Endodermal cell (in vitro differentiated cells): ENCODE measurements at regions not wholly inside any gene's neighbourhood (a gene's known extent, or its start where the extent isn't known, plus 50 kb on each side); places are given as distances from the start of the nearest gene placed in this dataset.
"Not testable (repeated sequence)": the region's sequence is repeated elsewhere in the genome, so short reads cannot be mapped to it uniquely, and the experiment has no call there.

ENCODE experiments used
- DNase-seq: peaks from one replicate; pipeline ENCODE4 v3.0.0-alpha.2; 2017
- H3K27ac ChIP-seq: 2 replicates; pipeline ENCODE4 v1.5.1; 2013; ENCODE audit warnings: mild to moderate bottlenecking, low read depth, low read length, moderate library complexity
- H3K27me3 ChIP-seq: 2 replicates; pipeline ENCODE4 v1.6.1; 2013; ENCODE audit warnings: mild to moderate bottlenecking, low read length, moderate library complexity; ENCODE audit not compliant: insufficient read depth, control insufficient read depth, poor library complexity, severe bottlenecking
- H3K36me3 ChIP-seq: 2 replicates; pipeline ENCODE4 v1.7.0; 2013; ENCODE audit warnings: mild to moderate bottlenecking, low read length, moderate library complexity; ENCODE audit not compliant: control insufficient read depth, insufficient read depth
- H3K4me1 ChIP-seq: one replicate; pipeline ENCODE4 v1.7.0; 2013; ENCODE audit warnings: low read length; ENCODE audit not compliant: control insufficient read depth, insufficient read depth
- H3K4me3 ChIP-seq: 2 replicates; pipeline ENCODE4 v1.5.1; 2013; ENCODE audit warnings: mild to moderate bottlenecking, low read length, moderate library complexity
- H3K9ac ChIP-seq: 2 replicates; pipeline ENCODE4 v1.6.1; 2013; ENCODE audit warnings: mild to moderate bottlenecking, low read length, moderate library complexity; ENCODE audit not compliant: poor library complexity, severe bottlenecking; ENCODE audit errors: extremely low read depth
- H3K9me3 ChIP-seq: 2 replicates; pipeline ENCODE4 v1.6.1; 2013; ENCODE audit warnings: mild to moderate bottlenecking, low read length, moderate library complexity; ENCODE audit not compliant: control insufficient read depth
- H3K27ac Mint-ChIP-seq: 2 replicates; pipeline ENCODE4 v1.8.0; 2020; ENCODE audit warnings: mixed read lengths
- H3K27me3 Mint-ChIP-seq: 2 replicates; pipeline ENCODE4 v1.8.0; 2021; ENCODE audit warnings: mild to moderate bottlenecking, mixed read lengths; ENCODE audit not compliant: insufficient read depth
- H3K36me3 Mint-ChIP-seq: 2 replicates; pipeline ENCODE4 v1.8.0; 2020; ENCODE audit warnings: low read depth, mixed read lengths
- H3K4me1 Mint-ChIP-seq: 2 replicates; pipeline ENCODE4 v1.8.0; 2020; ENCODE audit warnings: mixed read lengths
- H3K4me3 Mint-ChIP-seq: 2 replicates; pipeline ENCODE4 v1.8.0; 2020; ENCODE audit warnings: mild to moderate bottlenecking, moderate library complexity, mixed read lengths
- H3K9me3 Mint-ChIP-seq: 2 replicates; pipeline ENCODE4 v1.8.0; 2020; ENCODE audit warnings: mild to moderate bottlenecking, mixed read lengths
- CTCF ChIP-seq: fragments of 200-600 bp; sonication (generic); conservative IDR thresholded peaks from 2 replicates; pipeline ENCODE4 v1.5.0; 2021; ENCODE audit warnings: antibody characterized with exemption, mild to moderate bottlenecking
- WGBS, 2 experiments: methylation state at CpG; one replicate each; pipeline versions ENCODE4 v1.1.5 to v1.1.7; 2013; ENCODE audit warnings: missing lambda C conversion rate in 2 of 2, mixed read lengths in 1 of 2; ENCODE audit not compliant: insufficient coverage in 1 of 2, insufficient read length in 1 of 2; 5-methylcytosine and 5-hydroxymethylcytosine counted together

- Histone ChIP-seq H3K9me3 (no peaks in the 10 kb centered on the region), H3K4me3 (no peak overlapping the region), H3K36me3 (no peaks in the 10 kb centered on the region), H3K9ac (no peak overlapping the region), H3K27ac (no peak overlapping the region), H3K4me1 (no peaks in the 10 kb centered on the region), H3K27me3 (peaks cover 99% of the 10 kb centered on the region)
- 94% methylated on average over 2 of the region's 2 CpGs; no CpG with 5 or more reads in 1 of the 2 experiments for WGBS, 2 experiments
- Mint-ChIP-seq H3K27ac (no peak overlapping the region), H3K27me3 (peaks cover 98% of the 10 kb centered on the region), H3K9me3 (no peaks in the 10 kb centered on the region), H3K4me1 (peaks cover 26% of the 10 kb centered on the region), H3K4me3 (no peak overlapping the region), H3K36me3 (no peaks in the 10 kb centered on the region)
- no peak for TF ChIP-seq CTCF
- peak; percentile 20 for DNase-seq
Measured at GRCh38 chr6:163733061-163733460, 318.5 kb downstream of the QKI start.

- H3K27ac ChIP-seq: no peak overlapping the region
- no peaks in the 10 kb centered on the region for H3K4me1 ChIP-seq
- no peaks in the 10 kb centered on the region for H3K36me3 ChIP-seq
- H3K27me3 ChIP-seq: peaks cover 99% of the 10 kb centered on the region
- H3K4me3 ChIP-seq: no peak overlapping the region
- Mint-ChIP-seq H3K36me3 (no peaks in the 10 kb centered on the region), H3K4me3 (no peak overlapping the region), H3K27ac (no peak overlapping the region), H3K9me3 (no peaks in the 10 kb centered on the region), H3K4me1 (peaks cover 26% of the 10 kb centered on the region), H3K27me3 (peaks cover 97% of the 10 kb centered on the region)
- WGBS, 2 experiments: 93% methylated on average over 3 of the region's 3 CpGs; no CpG with 5 or more reads in 1 of the 2 experiments
- no peak overlapping the region for H3K9ac ChIP-seq
- H3K9me3 ChIP-seq: no peaks in the 10 kb centered on the region
- TF ChIP-seq CTCF: no peak
- DNase-seq: no peak
Measured at GRCh38 chr6:163732479-163732878, 318.0 kb downstream of the QKI start.

GRCh38 chr6:163732014-163732351 lies 317.5 kb downstream of the QKI start:
- peaks cover 94% of the 10 kb centered on the region for H3K27me3 ChIP-seq
- DNase-seq, H3K4me3 ChIP-seq, H3K4me1 ChIP-seq, H3K4me3 Mint-ChIP-seq, H3K9ac ChIP-seq, H3K36me3 Mint-ChIP-seq, H3K9me3 ChIP-seq, H3K9me3 Mint-ChIP-seq, H3K27ac ChIP-seq, H3K36me3 ChIP-seq, H3K27ac Mint-ChIP-seq: not testable (repeated sequence)
- Mint-ChIP-seq H3K27me3 (peaks cover 95% of the 10 kb centered on the region), H3K4me1 (peaks cover 26% of the 10 kb centered on the region)
- WGBS, 2 experiments: 95 to 97% methylated on average over 5 to 9 of the region's 9 CpGs
